Activated T-cell treated with anti-CD3 and anti-CD28 coated beads, Interleukin-2, amount 50 U/mL, for 4 hours (primary cell): ENCODE measurements at regions not wholly inside any gene's neighbourhood (a gene's known extent, or its start where the extent isn't known, plus 50 kb on each side); places are given as distances from the start of the nearest gene placed in this dataset.

Experiments
- ATAC-seq, 2 donors: fragments of 200-7000 bp; cut with Tn5 transposase; one replicate each; pipeline ENCODE4 v1.10.0; 2021
- DNase-seq: peaks from one replicate; pipeline ENCODE4 v3.0.0-alpha.2; 2020
- H3K27me3 Mint-ChIP-seq: one replicate; pipeline ENCODE4 v1.8.0; 2021; ENCODE audit warnings: low read depth, mixed read lengths
- H3K36me3 Mint-ChIP-seq: one replicate; pipeline ENCODE4 v1.8.0; 2022; ENCODE audit warnings: mixed read lengths; ENCODE audit not compliant: insufficient read depth
- H3K4me1 Mint-ChIP-seq: one replicate; pipeline ENCODE4 v1.8.0; 2021; ENCODE audit warnings: low read depth, mixed read lengths
- H3K4me3 Mint-ChIP-seq: one replicate; pipeline ENCODE4 v1.8.0; 2021; ENCODE audit warnings: mild to moderate bottlenecking, moderate library complexity, mixed read lengths
- H3K9me3 Mint-ChIP-seq: one replicate; pipeline ENCODE4 v1.8.0; 2021; ENCODE audit warnings: mixed read lengths

DNA sequence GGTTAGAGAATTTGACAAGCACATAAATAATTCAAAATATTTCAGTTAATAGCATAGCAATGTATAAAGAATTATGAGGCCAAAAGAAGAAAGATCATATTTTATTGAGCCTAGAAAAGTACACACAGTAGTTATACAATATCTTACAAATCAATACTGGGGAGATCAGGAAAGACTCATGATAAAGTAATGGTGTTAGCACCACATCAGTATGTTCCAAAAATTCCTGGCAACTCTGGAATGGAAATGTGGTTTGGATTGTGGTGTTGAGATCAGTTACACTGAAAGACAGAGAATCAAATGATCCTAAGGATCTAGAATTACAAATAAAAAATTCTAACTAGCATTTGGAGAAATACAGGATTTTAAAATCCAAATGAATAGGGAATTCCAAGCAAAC lies 420.5 kb upstream of the CNTNAP2 start:
- Mint-ChIP-seq H3K4me3 (no peak overlapping the region), H3K9me3 (peaks cover 8% of the 10 kb centered on the region), H3K4me1 (no peaks in the 10 kb centered on the region), H3K27me3 (no peaks in the 10 kb centered on the region), H3K36me3 (no peaks in the 10 kb centered on the region)
- no peak for ATAC-seq
- DNase-seq = no peak

DNA sequence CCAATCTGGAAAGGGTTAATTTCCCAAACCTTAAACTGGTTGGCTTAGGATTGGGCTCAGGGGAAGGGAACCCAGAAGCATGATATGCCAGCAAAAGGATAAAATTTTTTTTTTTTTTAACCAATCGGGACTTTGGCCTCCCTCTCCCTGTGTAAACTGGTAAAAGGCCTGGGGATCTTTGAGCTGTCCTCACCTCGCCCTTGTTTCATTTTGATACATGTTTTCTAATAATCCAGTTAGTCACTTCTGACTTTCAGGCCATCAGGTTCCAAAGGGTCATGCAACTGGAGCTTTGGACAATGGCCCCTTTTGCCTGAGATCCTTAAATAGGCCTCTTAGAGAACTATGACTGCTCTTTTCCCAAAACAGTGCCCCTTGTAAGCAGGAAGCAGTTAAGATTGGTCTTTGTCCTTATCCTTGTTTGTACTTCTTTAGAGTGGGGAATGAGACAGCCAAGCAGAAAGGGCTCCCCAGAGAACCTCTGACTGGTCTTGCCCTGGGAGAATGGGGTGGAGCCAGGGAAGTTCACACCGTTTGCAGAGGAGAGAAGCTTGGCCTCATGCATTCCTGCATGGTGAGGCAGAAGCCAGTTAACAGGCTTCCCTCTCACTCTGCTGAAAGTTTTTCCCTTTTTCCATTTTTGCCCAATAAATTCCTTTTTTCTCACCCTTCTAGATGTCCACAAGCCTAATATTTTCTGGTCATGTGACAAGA lies 424.2 kb upstream of the CNTNAP2 start:
- H3K36me3 Mint-ChIP-seq = no peaks in the 10 kb centered on the region
- no peak for ATAC-seq
- peaks cover 4% of the 10 kb centered on the region for H3K9me3 Mint-ChIP-seq

DNA sequence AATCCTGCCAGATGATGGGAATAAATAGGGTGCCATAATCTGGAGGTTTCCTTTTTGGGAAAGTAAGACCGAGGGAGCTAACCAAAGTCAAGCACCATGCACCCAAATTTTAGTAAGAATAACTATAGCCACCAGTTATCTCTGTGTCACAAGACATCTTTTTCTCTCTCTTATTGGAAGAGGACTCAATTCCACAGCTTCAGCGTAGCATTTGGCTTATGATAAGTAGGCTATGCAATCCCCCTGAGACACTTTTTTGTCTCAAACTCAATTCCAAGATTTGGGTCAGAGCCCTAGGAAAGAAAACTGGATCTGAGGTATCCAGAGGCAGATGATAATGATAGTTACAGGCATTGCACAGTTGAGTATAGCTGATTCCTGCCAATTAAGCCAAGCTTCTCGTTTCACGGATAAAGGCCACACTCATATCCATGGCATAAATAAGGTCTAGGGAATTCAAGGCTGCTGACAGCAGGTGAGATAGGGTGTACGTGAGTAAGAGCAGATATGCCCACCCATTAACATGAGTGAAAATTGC lies 425.2 kb upstream of the CNTNAP2 start:
- peaks cover under 1% of the 10 kb centered on the region for H3K9me3 Mint-ChIP-seq
- no peaks in the 10 kb centered on the region for H3K4me1 Mint-ChIP-seq
- no peaks in the 10 kb centered on the region for H3K36me3 Mint-ChIP-seq
- no peaks in the 10 kb centered on the region for H3K27me3 Mint-ChIP-seq
- no peak for DNase-seq
- H3K4me3 Mint-ChIP-seq = no peak overlapping the region
- no peak for ATAC-seq

More for the DNA sequence above, 424.2 kb upstream of the CNTNAP2 start:
- Mint-ChIP-seq H3K4me3 (no peak overlapping the region), H3K27me3 (no peaks in the 10 kb centered on the region), H3K4me1 (no peaks in the 10 kb centered on the region)
- DNase-seq = no peak

DNA sequence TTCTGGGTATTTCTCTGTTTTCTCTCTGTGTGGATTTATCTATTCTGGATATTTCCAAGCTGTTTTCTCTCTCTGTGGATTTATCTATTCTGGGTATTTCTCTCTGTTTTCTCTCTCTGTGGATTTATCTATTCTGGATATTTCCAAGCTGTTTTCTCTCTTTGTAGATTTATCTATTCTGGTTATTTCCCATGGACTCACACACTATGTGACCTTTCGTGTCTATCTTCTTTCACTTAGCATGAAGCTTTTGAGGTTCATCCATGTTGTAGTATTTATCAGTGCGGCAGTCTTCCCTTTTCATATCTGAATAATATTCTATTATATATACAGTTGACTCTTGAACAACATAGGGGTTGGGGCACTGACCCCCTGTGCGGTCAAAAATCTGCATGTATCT lies 435.0 kb upstream of the CNTNAP2 start:
- no peaks in the 10 kb centered on the region for H3K9me3 Mint-ChIP-seq
- DNase-seq (no peak), ATAC-seq (no peak)
- H3K4me3 Mint-ChIP-seq = no peak overlapping the region
- no peaks in the 10 kb centered on the region for H3K27me3 Mint-ChIP-seq
- H3K36me3 Mint-ChIP-seq = no peaks in the 10 kb centered on the region
- H3K4me1 Mint-ChIP-seq = no peaks in the 10 kb centered on the region

DNA sequence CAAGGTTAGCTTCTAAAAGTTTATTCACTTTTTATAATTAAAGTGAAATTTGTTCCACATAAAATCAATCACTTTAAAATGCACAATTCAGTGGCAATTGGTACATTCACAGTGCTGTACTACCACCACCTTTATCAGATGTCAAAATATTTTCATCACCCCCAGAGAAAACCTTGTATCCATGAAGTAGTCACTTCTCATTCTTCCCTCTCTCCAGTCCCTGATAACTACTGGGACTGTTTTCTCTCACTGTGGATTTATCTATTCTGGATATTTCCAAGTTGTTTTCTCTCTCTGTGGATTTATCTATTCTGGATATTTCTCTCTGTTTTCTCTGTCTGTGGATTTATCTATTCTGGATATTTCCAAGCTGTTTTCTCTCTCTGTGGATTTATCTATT lies 435.4 kb upstream of the CNTNAP2 start:
- DNase-seq = no peak
- Mint-ChIP-seq H3K9me3 (no peaks in the 10 kb centered on the region), H3K27me3 (no peaks in the 10 kb centered on the region), H3K4me1 (no peaks in the 10 kb centered on the region), H3K4me3 (no peak overlapping the region), H3K36me3 (no peaks in the 10 kb centered on the region)
- no peak for ATAC-seq

DNA sequence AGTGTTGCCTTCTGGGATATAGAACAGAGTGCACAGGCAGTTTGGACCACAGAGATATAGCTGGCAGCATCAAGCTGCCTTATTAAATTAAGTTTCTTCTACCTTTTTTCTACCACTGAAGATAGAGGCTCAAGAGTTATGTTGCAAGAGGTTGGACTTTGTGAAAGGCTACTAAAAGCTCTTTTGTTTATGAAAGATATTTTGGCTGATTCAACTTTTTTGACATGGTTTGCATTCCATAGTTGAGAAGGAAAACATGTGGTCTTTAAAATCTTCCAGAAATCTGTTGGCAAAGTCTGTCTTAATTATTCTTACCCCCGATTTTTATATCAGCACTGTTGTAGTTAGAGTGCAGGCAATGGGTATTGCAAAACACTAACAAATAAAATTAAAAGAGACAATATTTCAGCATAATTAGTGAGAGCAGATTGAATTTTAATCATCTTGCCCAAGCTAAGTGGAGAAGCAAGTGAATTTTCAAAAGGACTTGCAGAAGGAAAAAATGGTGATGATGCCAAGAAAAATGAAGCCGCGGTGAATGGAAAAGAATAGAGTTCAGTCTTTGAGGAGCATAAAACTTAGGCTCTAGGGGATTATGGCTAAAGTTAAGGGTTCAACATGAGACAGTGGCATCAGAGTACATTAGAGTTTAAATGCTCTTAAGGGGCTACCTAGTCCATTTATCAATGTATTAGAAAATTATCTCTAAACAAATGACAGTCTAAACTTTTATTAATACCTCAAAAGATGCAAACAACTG lies 450.9 kb upstream of the CNTNAP2 start:
- no peaks in the 10 kb centered on the region for H3K27me3 Mint-ChIP-seq
- no peaks in the 10 kb centered on the region for H3K4me1 Mint-ChIP-seq
- no peak overlapping the region for H3K4me3 Mint-ChIP-seq
- no peaks in the 10 kb centered on the region for H3K36me3 Mint-ChIP-seq
- H3K9me3 Mint-ChIP-seq = peaks cover 16% of the 10 kb centered on the region
- no peak for DNase-seq
- no peak for ATAC-seq

DNA sequence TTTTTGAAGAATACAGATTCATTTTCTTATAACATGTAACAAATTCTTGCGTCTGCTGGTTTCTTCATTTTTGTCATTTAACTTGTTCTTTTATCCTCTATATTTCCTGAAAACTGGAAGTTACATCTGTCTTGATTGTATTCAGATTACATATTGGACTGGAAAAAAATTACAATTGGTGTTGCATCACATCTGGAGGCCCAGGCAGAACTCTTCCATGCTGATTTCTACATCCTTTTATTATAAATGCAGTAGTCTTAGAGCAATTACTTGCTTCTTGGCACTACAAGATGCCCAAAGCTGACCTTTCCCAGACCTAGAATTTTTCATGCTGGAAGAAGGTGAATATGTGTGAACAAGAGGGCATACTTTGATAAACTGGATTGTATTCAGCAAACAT lies 460.9 kb upstream of the CNTNAP2 start:
- ATAC-seq (no peak), DNase-seq (no peak)
- H3K9me3 Mint-ChIP-seq = peaks cover 3% of the 10 kb centered on the region
- no peaks in the 10 kb centered on the region for H3K27me3 Mint-ChIP-seq
- no peak overlapping the region for H3K4me3 Mint-ChIP-seq
- no peaks in the 10 kb centered on the region for H3K36me3 Mint-ChIP-seq
- H3K4me1 Mint-ChIP-seq = no peaks in the 10 kb centered on the region

DNA sequence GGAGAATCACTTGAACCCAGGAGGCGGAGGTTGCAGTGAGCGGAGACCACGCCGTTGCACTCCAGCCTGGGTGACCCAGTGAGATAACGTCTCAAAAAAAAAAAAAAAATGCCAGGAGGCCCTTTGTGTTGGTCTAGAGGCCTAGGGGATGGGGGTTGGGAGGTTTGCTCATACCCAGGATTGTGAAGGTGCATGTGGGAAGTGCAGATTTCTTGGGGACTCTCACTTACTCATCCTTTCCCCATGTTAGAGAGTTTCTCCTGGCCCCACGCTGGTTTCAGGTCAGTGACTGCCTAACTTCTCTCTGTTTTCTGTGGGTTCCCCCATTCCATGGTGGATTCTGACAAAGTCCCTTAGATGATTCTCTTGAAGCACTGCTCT lies 471.5 kb upstream of the CNTNAP2 start:
- DNase-seq = no peak
- Mint-ChIP-seq H3K4me1 (no peaks in the 10 kb centered on the region), H3K9me3 (peaks cover 16% of the 10 kb centered on the region), H3K27me3 (no peaks in the 10 kb centered on the region), H3K4me3 (no peak overlapping the region), H3K36me3 (no peaks in the 10 kb centered on the region)
- no peak for ATAC-seq

DNA sequence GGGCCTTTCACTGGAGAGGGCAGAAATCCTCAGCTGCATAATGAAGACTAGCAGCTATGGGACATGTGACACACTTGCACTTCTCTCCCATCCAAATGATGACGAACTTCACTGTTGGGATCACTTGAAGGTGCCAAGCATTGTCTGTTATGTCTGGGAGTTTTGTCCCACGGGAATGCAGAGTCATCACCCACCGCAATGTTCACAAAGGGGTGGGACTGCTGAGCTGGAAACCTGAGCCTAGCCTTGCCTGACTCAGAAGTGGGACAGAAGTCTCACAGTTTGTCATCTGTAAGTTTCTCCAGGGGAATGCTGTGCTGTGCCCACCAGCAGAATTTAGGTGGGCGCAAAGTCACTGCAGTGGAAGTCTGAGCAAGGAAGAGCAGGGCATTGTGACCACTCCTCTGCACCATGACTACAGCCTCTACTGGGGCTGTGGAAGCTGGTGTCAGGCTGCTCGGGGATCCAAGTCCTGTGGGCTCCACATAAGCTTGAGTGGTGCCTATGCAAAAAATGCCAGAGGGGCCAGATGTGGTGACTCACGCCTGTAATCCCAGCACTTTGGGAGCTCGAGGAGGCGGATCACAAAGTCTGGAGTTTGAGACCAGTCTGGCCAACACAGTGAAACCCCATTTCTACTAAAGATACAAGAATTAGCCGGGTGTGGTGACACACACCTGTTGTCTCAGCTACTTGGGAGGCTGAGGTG lies 472.0 kb upstream of the CNTNAP2 start:
- Mint-ChIP-seq H3K9me3 (peaks cover 16% of the 10 kb centered on the region), H3K27me3 (no peaks in the 10 kb centered on the region), H3K36me3 (no peaks in the 10 kb centered on the region), H3K4me3 (no peak overlapping the region), H3K4me1 (no peaks in the 10 kb centered on the region)
- DNase-seq = no peak
- no peak for ATAC-seq

DNA sequence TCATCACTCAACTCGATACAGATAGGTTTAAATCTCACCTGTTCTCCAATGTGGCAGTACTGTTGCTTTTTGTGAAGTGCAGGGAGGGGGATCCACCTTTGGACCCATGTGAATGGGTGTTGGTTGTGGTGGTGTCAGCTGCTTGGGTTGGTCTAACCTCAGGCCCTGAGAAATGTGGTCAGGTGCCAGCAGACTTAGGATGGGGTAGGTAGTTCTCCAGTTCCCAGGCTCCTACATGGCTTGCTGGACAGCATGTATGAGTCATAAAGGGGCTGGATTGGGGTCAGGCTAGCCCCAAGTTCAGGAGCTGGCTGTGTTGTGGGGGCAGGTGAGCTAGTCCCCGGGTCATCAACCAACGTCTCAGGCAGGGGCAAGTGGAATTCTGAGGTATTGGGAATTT lies 472.6 kb upstream of the CNTNAP2 start:
- Mint-ChIP-seq H3K4me3 (no peak overlapping the region), H3K9me3 (peaks cover 16% of the 10 kb centered on the region), H3K27me3 (no peaks in the 10 kb centered on the region), H3K36me3 (no peaks in the 10 kb centered on the region), H3K4me1 (no peaks in the 10 kb centered on the region)
- no peak for DNase-seq
- peak in 1 of 2 donors; percentile 27 for ATAC-seq

DNA sequence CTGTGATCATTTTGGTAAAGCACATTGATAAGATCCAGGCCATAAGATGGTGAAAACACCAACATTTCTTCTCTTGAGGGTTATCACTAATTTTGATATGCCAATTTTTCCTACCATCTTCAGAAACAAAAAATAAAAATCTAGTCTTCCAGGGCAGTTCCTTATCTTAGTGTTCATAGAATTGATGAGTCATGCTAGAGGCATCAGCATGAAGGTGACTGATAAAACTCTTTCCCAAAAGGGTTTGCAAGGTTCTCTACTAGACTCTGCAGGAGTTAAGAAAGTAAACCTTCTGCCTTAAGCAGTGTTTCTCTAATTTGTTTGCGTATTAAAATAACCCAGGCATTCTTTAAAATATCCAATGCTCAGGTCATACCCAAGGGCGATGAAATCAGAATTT lies 483.1 kb upstream of the CNTNAP2 start:
- H3K27me3 Mint-ChIP-seq = no peaks in the 10 kb centered on the region
- DNase-seq (no peak), ATAC-seq (no peak)
- H3K4me3 Mint-ChIP-seq = no peak overlapping the region
- no peaks in the 10 kb centered on the region for H3K4me1 Mint-ChIP-seq
- H3K36me3 Mint-ChIP-seq = no peaks in the 10 kb centered on the region
- H3K9me3 Mint-ChIP-seq = peaks cover 13% of the 10 kb centered on the region

DNA sequence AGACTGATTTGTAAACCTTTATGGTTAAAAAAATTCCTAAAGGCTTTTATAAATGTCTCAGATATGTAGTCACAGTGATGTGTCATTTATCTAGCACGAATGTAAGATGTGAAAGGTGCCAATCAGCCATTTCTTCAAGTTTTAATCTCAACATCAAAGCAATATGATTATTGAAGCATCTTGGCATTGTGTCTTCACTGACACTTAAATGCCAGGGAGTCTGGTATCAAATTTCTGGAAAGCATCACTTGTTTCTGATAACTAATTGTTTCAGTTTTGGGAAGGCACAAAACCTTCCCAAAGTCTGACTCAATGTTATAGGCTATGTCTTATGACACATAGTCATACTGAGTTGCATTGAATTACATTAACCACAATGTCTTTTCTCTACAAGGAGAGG lies 492.0 kb upstream of the CNTNAP2 start:
- Mint-ChIP-seq H3K9me3 (peaks cover 5% of the 10 kb centered on the region), H3K4me1 (no peaks in the 10 kb centered on the region), H3K36me3 (no peaks in the 10 kb centered on the region), H3K4me3 (no peak overlapping the region), H3K27me3 (no peaks in the 10 kb centered on the region)
- no peak for DNase-seq
- ATAC-seq = no peak

DNA sequence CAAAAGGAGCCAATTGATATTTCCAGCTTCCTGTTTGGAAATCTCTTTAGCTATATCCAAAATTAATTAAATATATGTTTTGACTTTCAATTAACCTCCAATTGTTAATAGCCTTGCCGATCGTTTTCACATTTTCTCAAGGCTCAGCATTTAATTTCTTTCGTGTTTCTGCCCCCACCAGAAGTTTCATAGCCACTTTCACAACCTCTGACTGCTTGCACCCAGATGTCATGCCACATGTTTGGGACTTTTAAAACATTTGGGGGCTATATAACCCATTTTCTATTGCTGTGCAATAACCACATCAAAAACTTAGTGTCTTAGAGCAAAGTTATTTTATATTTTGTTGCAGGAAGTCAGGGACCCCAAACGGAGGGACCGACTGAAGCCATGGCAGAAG lies 510.6 kb upstream of the CNTNAP2 start:
- H3K4me3 Mint-ChIP-seq = no peak overlapping the region

DNA sequence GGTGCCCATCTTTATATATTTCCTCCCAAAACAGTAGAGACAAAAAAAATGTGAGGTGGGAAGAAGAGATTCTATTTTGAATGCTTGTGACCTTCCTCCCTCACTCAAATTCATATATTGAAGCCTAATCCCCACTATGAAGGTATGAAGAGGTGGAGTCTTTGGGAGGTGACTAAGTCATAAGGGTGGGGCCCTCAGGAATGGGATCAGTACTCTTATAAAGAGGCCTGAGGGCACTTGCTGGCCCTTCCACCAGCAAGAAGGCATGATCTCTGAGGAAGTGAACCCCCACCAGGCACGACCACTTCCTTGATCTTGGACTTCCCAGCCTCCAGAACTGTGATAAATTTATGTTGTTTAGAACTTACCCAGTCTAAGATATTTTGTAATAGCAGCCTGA lies 517.2 kb upstream of the CNTNAP2 start:
- no peak for DNase-seq
- no peaks in the 10 kb centered on the region for H3K4me1 Mint-ChIP-seq
- ATAC-seq = no peak
- H3K4me3 Mint-ChIP-seq = no peak overlapping the region
- H3K9me3 Mint-ChIP-seq = no peaks in the 10 kb centered on the region
- H3K36me3 Mint-ChIP-seq = no peaks in the 10 kb centered on the region
- H3K27me3 Mint-ChIP-seq = no peaks in the 10 kb centered on the region

More for the DNA sequence above, 510.6 kb upstream of the CNTNAP2 start:
- DNase-seq (no peak), ATAC-seq (no peak)
- Mint-ChIP-seq H3K9me3 (peaks cover 21% of the 10 kb centered on the region), H3K27me3 (no peaks in the 10 kb centered on the region), H3K36me3 (no peaks in the 10 kb centered on the region), H3K4me1 (no peaks in the 10 kb centered on the region)
